Prostate gland (tissue), 2 donors: ENCODE measurements at regions not wholly inside any gene's neighbourhood (a gene's known extent, or its start where the extent isn't known, plus 50 kb on each side); places are given as distances from the start of the nearest gene placed in this dataset.

Experiments used
- CTCF ChIP-seq, 4 experiments: fragments of 200-600 bp in 2 of 4; fragments of 450-650 bp in 2 of 4; sonication (generic) in 2 of 4; IDR thresholded peaks; 1 replicate in 3 of 4; 2 replicates in 1 of 4; pipeline ENCODE4 v1.5.1; 2016 to 2019; ENCODE audit warnings: antibody characterized with exemption in 4 of 4, mild to moderate bottlenecking in 2 of 4, moderate library complexity in 2 of 4
- POLR2A ChIP-seq: fragments of 450-650 bp; IDR thresholded peaks from one replicate; pipeline ENCODE4 v1.6.1; 2016; ENCODE audit warnings: antibody characterized with exemption, mild to moderate bottlenecking

- TF ChIP-seq CTCF (IDR thresholded peaks at IDR 0.05): no peak
- TF ChIP-seq POLR2A: no peak
Measured at GRCh38 chr6:144909753-144910285, 624.7 kb downstream of the UTRN start.
